ENCODE measurements at regions not wholly inside any gene's neighbourhood (a gene's known extent, or its start where the extent isn't known, plus 50 kb on each side); places are given as distances from the start of the nearest gene placed in this dataset.
A peak's percentile ranks its signal among the peaks of the same experiment; 100 is the strongest.

DNA sequence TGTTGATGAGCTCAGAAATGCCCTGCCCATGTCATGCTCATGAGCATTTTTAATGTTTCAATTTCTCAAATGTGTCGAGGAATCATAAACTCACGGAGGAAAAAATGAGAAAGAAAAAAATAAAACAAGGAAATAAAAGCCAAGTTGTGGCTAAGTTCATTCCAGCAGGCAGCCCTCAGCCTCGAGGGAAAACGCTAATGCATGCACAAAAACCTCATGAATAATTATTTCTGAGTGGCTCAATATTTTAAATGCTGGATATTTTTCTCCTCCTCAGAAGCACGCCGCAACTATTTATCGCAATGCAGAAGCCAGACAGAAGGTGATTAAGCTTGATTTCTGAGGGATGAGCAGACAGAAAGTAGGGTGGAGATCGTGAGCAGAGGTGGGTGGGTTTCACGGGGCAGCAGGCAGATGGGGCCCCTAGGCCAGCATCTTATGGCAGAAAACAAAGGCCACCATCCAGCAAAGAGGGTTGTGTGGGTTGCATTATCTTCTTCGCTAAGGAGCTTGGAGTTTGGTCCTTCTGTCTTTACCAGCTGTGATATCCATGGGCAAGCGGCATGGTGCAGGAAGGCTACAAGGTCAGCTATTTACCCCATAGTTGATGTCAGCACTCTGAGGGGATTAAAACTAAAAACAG is 151.5 kb upstream of the LRFN2 start:
- no peak for DNase-seq

DNA sequence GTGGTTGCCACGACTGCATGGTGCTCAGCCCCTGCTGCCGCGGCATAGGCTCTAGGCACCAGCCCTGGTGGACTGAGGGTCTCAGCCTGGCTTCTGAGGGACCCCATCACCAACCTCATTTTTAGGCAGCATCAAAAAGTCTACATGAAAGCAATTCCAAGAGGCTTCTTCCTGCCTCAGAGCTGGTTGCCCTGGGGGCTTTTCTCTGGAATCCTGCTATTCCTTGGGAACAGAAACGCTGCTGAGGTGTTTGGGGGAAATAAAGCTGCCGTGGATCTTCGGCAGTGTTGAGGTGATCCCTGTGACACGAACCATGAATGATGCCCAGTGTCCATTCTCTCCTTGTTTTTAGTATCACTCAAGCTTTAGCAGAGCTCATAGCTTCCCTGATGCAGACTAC is 148.4 kb upstream of the LRFN2 start:
- no peak for DNase-seq

DNA sequence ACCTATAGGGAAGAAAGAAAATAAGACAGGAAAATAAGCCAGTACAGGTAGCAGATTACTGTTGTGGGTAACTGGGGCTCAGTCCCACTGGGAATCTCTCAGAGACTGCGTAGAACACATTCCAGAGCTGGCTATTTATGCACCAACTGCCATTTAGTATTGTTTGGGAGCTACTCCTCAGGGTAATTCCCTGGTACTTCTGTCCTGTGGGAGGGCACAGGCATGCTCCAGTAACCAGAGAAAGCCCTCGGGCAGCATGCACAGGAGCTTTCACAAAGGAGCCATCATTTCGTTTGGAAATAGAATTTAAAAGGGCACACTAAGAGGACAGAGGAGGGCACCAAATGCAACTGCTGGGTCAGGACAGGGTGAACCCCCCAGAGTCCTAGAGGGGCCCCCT is 148.0 kb upstream of the LRFN2 start:
- DNase-seq: no peak

DNA sequence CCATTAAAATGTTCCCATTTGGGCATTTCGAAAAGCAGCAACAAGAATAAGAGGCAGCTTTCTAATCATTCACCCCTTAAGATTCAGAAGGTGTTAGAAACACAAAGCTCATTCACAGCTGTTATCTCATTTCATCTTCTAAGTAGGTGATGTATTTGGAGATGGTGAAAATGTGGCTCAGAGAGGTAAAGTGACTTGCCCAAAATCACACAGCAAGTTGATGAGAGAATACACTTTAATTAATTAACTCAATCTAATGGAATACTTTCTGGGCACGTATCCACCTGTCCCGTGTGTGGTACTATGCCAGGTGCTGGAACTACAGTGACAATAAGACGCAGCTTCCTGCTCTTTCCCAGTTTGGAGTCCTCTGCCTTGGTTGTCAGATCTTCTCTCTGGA is 147.4 kb upstream of the LRFN2 start:
- no peak for DNase-seq

DNA sequence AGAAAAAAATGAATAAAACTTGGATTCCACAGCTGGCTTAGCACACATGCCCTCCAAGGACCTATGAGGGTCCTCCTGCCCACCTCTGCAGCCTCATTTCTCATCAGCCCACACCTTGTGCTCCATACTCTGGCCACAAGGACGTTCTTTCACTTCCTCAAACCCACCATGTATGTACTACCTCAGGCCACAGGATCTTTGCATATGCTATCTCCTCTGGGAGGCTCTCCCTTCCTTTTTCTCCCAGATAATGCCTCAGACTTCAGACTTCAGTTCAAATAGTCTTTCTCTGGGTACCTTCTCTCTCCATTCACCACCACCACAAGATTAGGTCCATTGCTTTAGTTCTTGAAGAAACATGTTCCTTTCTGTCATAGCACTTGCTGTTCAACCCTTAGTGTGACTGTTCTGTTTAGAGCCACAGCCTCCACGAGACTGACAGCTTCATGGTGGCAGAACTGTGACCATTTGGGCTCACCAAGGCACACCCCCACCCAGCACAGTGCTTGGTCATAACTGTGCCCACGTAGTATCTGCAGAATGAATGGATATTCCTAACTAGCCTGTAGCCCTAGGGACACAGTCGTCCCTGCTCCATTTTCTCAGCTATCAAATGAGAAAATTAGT is 146.7 kb upstream of the LRFN2 start:
- no peak for DNase-seq

DNA sequence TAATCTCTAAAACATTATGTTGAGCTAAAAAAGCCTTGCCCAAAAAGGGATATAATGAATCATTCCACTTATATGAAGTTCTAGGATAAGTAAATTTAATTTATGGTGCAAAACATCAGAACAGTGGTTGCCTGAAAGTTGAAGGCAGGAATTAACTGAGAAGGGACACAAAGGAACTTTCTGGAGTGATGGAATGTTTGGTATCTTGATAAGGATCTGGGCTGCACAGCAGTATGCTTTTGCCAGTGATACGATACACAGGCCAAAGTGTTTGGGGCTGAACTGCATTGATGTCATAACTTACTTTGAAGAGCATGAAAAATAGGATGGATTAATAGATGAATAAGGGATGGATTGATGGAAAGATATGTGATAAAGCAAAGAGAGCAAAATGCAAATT is 146.1 kb upstream of the LRFN2 start:
- DNase-seq: no peak

DNA sequence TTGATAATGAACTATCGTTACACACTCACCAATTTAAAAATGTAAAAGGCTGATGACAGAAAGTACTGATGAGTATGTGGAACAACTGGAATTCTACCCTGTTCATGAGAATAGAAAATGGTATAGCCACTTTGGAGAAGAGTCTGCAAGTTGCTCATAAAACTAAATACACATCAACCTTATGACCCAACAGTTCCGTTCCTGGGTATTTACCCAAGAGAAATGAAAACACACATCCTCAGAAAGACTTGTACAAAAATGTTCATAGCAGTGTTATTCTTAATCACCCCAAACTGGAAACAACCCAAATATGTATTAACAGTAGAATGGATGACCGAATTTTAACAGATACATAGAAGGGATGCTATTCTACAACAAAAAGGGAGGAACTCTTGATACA is 145.7 kb upstream of the LRFN2 start:
- no peak for DNase-seq

DNA sequence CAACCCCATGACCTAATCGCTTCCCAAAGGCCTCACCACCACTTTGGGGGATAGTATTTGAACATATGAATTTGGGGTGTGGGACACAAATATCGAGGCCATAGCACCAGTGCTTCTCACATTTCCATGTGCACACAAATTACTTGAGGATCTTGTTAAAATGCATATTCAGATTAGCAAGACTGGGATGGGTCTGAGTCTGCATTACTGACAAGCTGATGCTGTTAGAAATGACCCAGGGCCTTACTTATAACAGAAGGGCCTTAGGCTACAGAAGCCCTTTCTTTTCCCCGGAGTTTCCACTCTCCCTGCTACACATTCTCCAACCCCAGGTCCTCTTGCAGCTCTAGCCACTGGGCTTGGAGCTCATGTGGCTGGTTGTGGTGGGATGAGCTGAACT is 141.5 kb upstream of the LRFN2 start:
- DNase-seq: no peak

DNA sequence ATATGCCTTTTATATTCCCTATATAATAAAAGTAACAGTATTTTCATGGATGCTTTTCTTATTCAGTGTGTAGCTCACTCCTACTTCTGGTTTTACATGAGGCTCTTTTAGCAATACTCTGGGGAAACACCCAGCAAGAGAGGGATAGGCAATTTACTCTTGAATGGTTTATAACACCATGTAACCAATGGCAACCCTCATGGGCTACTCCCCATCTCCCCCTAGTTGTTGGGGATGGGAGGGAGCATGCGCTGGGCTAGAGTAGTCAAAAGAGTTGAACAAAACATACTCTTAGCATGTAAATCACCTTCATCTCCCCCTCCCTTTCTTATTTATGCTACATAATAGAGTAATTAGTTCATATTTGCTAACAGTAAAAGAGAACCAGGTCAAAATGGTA is 140.1 kb upstream of the LRFN2 start:
- DNase-seq: peak; percentile 16

DNA sequence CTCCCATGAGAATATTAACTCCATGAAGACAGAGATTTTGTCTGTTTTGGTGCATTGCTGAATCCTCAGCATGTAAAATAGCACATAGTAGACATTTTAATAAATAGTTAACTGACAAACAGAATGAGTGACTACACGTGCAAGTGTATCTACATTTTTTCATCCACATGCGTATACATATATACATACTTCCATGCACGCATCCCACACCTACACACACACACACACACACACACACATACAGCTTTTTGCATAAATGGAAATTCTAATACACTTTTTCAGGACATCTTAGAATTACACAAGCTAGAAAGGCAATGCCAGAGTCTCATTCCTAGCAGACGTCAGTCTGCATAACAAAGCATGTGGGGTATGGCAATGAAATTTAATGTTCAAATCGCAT is 139.7 kb upstream of the LRFN2 start:
- DNase-seq: no peak

DNA sequence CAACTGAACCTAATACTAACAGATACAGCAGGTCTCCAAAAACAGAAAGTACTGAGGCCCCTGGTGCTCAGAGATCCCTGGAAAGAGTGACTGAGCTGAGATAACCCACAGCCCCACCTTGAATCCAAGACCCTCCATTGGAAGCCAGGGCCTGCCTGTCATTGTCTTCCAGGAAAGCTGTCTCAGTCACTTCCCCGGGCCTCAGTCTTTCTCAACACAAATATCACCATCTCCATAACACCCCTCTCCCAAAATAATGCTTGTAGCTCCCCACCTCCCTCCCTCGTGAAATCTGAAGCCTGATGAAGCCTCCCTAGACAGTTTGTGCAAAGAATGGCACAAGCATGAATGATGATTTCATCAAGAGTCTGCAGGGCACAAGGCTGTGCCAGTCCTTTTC is 138.2 kb upstream of the LRFN2 start:
- DNase-seq: no peak

DNA sequence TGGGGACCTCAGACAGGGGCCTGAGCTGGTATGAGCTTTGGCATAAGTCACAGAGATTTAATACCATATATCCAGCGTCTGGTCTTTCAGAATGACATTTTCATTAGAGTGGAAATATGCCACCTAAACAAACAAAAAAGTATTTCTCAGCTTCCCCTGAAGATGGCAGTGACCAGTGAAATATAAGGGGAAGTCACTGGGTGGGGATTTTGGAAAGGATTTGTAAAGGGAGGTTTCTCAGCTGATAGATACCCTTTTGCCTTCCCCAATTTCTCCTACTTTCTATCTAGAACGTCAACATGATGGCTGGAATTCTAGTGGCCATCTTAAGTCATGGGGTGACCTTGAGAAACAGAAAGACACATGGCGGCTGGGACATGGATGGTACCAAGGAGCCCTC is 137.7 kb upstream of the LRFN2 start:
- DNase-seq: no peak

DNA sequence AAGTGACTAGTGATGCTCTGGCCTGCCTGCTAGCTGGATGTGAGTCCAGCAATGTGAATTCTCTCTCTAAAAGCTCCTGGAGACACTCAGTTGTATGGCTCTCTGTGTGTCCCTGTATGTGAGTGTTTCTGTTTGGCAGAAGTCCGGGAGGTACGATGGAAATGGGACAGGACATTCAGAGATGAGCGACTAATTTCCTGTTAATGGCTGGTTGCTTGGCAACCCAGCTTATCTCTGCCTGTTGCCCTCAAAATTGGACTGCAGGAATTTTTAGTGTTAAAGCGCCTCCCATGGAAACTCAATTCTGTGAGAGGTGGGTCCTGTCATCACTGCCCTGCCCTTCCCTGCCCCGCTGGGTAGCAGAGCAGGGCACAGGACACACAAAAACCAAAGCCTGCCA is 136.8 kb upstream of the LRFN2 start:
- no peak for DNase-seq

DNA sequence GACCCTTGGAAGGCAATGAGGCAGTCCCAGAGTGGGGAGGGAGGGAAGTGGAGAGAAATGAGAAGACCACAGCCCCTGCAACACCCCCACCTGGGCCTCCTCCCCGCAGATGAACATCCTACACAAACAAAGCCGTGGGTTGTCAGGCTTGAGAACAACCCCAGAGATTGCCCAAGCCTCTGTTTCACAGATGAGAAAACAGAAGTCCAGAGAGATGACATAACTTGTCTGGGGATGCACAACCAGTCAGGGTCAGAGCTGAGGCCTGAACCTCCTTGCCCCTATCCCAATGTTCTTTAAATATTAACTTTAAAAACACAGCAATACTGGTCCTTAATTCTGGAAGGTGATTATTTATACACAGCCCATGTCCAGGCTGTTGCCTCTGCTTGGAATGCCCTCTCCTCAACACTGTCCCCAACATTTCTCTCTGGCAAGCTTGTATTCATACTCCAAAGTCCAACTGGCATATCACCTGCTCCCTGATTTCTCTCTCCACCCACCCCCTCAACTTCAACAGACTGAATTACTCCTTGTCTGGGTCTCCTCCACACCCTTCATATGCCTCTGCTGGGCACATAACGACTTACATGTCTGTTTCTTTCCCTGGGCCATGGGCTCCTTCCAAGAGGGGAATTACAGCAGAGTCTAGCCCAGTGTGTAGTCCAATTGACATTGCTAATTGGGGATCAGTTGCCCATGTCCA is 135.5 kb upstream of the LRFN2 start:
- no peak for DNase-seq

DNA sequence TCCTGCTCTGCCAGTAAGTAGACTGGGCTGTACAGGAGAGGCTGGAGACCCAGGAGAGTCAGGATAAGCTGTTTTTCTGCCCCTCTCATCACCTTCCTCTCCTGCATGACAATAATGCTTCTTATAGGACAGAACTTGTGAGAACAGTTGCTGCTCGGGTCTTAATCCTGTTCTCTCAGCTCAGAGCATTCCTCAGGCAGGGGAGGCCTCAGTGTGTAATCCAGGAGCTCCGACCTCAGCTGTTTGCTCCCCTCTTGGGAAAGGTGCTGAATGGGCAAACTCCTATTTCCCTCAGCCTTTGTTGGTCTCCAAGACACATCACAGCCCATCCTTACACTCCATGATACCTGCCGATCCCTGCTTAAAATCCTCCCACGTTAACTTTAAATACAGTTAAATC is 134.9 kb upstream of the LRFN2 start:
- DNase-seq: no peak

DNA sequence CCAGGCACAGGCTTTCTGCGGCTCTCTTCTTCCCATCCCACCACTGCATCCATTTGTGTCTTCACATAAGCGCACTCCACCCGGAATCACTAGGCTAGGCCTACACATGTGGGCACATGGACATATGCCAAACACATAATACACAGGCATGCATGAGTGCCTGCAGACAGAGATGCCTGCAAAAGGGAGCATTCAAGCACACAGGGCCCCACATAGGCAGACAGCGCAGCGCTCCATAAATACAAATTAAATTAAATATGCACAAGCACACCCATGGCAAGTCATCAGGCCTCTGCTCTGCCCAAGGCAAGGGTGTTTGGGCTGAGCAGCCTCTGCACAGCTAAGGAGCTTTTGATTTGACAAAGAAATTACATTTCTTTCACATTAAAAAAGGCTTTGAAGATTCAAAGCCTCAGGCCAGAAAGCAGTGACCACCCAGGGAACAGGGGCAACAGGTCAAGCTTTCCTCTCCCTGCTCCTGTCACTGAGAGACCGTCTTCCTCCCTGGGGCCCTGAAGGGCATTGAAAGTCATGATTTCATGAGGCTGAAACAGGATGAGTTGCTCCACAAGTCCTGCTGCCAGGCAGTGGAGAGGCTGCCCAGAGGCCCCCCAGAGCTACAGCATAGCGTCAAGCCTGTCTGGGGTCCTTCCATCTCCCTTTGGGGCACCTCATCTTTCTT is 134.2 kb upstream of the LRFN2 start:
- DNase-seq: no peak

DNA sequence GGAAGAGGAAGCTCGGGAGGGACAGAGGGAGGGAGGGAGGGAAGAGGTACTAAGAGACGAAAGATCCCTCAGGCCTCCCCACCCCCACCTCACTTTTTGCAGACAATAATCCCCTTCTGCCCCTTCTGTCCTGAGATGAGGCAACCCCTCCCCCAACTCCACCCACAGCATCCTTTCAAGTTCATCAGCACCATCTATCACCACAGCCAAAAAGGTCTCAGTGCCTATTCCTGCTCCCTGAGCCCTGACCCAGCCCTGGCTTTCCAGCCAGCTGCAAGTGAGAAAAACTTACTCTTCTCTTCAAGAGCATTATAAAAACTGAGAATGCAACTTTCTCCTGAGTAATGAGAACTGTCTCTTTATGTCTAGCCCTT is 133.2 kb upstream of the LRFN2 start:
- DNase-seq: no peak

DNA sequence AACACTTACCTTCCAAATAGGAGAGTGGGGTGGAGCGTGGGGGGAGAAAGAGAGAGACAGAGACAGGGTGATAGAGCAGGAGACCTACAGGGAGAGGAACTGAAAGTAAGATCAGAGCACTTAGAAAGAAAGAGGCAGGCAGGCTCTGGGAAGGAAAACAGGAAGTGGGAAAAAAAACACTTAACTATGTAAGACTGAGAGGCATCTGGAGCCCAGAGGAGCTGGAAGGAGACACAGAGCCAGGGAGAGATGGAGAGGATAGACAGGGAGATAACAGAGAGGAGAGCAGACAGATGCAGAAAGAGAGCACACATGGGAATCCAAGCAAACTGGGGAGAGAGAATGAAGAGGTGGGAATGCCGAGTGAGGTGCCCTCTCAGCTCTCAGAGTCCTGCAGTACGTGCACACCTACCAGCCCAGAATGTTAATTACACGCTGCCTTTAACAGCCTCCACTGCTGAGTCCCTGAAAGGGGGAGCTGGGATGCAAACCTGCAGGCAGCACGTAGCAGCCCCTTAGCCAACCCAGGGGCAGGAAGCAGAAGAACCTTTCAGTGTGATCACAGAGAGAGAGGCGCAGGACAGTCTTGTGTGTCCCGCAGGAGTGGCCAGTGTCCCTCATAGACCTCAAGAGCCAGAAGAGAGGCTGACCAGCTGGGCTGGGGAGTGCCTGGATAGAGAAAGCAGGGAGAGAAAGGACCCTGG is 132.7 kb upstream of the LRFN2 start:
- peak; percentile 26 for DNase-seq

DNA sequence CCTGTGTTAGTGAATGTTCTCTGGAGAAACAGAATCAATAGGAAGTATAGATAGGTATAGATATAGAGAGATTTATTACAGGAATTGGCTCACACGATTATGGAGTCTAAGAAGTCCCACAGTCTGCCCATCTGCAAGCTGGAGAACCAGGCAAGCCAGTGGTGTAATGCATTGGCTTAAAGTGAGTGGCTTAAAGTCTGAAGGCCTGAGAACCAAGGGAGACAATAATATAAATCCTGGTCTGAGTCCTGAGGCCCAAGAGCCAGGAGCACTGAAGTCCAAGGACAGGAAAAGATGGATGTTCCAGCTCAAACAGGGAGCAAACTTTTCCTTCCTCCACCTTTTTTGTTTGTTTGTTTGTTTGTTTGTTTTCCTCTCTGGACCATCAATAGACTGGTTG is 131.2 kb upstream of the LRFN2 start:
- DNase-seq: no peak

DNA sequence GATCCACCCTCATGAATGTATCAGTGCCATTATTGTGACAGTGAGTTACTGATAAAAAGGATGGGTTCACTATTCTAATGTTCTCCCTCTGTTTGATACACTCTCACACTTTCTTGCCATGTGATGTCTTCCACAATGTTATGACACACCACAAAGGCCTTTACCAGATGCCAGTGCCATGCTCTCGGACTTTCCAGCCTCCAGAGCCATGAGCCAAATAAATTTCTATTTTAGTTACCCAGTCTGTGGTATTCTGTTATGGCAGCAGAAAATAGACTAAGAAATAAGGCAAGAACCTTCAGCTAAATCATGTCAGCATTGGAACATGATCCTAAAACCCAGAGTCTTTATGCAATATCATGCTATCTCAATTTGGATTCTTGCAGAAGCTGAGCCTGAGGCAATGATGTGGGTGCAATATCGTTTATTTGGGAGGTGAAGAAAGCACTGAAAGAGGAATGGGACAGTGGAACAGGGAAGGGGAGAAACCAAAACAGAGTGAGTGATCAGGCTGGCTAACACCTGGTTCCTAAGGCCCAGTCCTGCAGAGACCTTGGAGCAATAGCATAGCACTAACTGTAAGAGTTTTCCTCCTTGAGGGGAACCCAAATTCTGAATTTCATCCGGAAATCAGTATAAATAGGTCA is 130.4 kb upstream of the LRFN2 start:
- no peak for DNase-seq

DNA sequence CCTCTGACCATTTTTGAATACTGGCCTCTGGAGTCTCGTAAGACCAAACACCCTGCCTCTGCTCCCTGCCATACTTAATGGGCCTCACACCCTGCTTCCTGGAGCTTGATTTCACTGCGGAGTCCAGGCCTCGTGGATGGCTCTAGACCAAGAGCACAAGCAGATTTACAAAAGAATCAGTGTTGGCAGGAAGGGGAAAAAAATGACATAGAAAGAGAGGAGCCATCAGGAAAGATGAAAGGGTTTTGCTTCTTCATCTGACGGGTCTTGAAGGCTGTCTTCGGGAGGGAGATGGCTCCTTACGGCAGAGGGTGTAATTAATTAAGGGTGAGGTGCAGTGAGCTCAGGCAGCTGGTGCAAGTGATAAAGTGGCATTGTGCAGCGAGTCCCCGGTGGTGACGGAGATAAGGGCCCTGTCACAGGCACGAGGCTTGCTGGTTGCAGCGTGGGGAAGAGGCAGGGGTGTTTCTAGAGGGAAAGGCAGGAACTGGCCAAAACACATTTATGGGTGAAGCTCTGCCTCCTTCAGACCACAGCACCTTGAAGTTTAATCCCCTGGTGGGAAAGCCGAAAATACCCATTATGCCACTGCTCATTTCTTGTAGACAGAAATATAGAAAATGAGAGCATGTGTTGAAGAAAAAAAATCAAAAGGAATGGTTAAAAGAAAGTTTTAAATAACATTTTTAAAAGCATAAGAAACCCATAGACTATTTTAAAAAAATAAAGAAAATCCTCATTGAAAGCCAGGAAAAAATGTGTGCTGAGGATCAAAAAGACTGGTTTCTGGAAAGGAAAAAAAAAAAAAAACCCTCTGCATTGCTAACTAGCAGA is 128.6 kb upstream of the LRFN2 start:
- DNase-seq: peak; percentile 21
